Trophoblast cell (in vitro differentiated cells and primary cell): ENCODE measurements at regions not wholly inside any gene's neighbourhood (a gene's known extent, or its start where the extent isn't known, plus 50 kb on each side); places are given as distances from the start of the nearest gene placed in this dataset.

Experiments used
- DNase-seq, 2 donors: peaks; one replicate each; pipeline ENCODE4 v3.0.0-alpha.2; 2016
- H2AFZ ChIP-seq: 2 replicates; pipeline ENCODE4 v1.6.1; 2013; ENCODE audit warnings: low read length, moderate library complexity, mild to moderate bottlenecking; ENCODE audit not compliant: insufficient read depth, poor library complexity
- H2AK5ac ChIP-seq: 2 replicates; pipeline ENCODE4 v1.6.1; 2013; ENCODE audit warnings: mild to moderate bottlenecking, low read length
- H2BK120ac ChIP-seq: 2 replicates; pipeline ENCODE4 v1.6.1; 2013; ENCODE audit warnings: low read length, mild to moderate bottlenecking, moderate library complexity; ENCODE audit not compliant: insufficient read depth, poor library complexity
- H2BK12ac ChIP-seq: 2 replicates; pipeline ENCODE4 v1.6.1; 2013; ENCODE audit warnings: mild to moderate bottlenecking, low read length, moderate library complexity
- H2BK5ac ChIP-seq: 2 replicates; pipeline ENCODE4 v1.6.1; 2013; ENCODE audit warnings: low read length, low read depth, moderate library complexity, mild to moderate bottlenecking; ENCODE audit not compliant: poor library complexity
- H3K14ac ChIP-seq: 2 replicates; pipeline ENCODE4 v1.6.1; 2013; ENCODE audit warnings: mild to moderate bottlenecking, low read length
- H3K18ac ChIP-seq: 2 replicates; pipeline ENCODE4 v1.6.1; 2013; ENCODE audit warnings: mild to moderate bottlenecking, low read length
- H3K23ac ChIP-seq: 2 replicates; pipeline ENCODE4 v1.6.1; 2013; ENCODE audit warnings: low read length
- H3K27ac ChIP-seq: 2 replicates; pipeline ENCODE4 v1.5.1; 2013; ENCODE audit warnings: low read depth, mild to moderate bottlenecking, inconsistent platforms, low read length, moderate library complexity
- H3K27me3 ChIP-seq: 2 replicates; pipeline ENCODE4 v1.6.1; 2013; ENCODE audit warnings: inconsistent platforms, mild to moderate bottlenecking, low read length, moderate library complexity; ENCODE audit not compliant: insufficient read depth
- H3K36me3 ChIP-seq, 2 experiments: 1 replicate in 1 of 2; 2 replicates in 1 of 2; pipeline ENCODE4 v1.6.1; 2013; ENCODE audit warnings: low read length in 2 of 2, mild to moderate bottlenecking in 2 of 2, moderate library complexity in 1 of 2; ENCODE audit not compliant: insufficient read depth in 2 of 2, control insufficient read depth in 1 of 2
- H3K4ac ChIP-seq: 2 replicates; pipeline ENCODE4 v1.6.1; 2013; ENCODE audit warnings: low read depth, mild to moderate bottlenecking, low read length, moderate library complexity
- H3K4me1 ChIP-seq, 2 experiments: 1 replicate in 1 of 2; 2 replicates in 1 of 2; pipeline ENCODE4 v1.6.1; 2013; ENCODE audit warnings: low read length in 2 of 2, mild to moderate bottlenecking in 2 of 2, moderate library complexity in 1 of 2; ENCODE audit not compliant: insufficient read depth in 2 of 2, control insufficient read depth in 1 of 2
- H3K4me2 ChIP-seq: 2 replicates; pipeline ENCODE4 v1.6.1; 2013; ENCODE audit warnings: inconsistent platforms, mild to moderate bottlenecking, low read length, moderate library complexity
- H3K4me3 ChIP-seq: 2 replicates; pipeline ENCODE4 v1.5.1; 2013; ENCODE audit warnings: mild to moderate bottlenecking, low read depth, low read length, inconsistent platforms
- H3K79me1 ChIP-seq: one replicate; pipeline ENCODE4 v1.6.1; 2013; ENCODE audit warnings: low read length
- H3K79me2 ChIP-seq: 2 replicates; pipeline ENCODE4 v1.6.1; 2013; ENCODE audit warnings: low read length, mild to moderate bottlenecking; ENCODE audit not compliant: control insufficient read depth, insufficient read depth, poor library complexity
- H3K9ac ChIP-seq: 2 replicates; pipeline ENCODE4 v1.6.1; 2013; ENCODE audit warnings: mild to moderate bottlenecking, low read length
- H3K9me3 ChIP-seq: 2 replicates; pipeline ENCODE4 v1.6.1; 2013; ENCODE audit warnings: low read depth, mild to moderate bottlenecking, control low read depth, inconsistent platforms, low read length; ENCODE audit not compliant: insufficient read depth
- H4K12ac ChIP-seq: 2 replicates; pipeline ENCODE4 v1.6.1; 2013; ENCODE audit warnings: low read depth, mild to moderate bottlenecking, low read length, moderate library complexity
- H4K8ac ChIP-seq: 2 replicates; pipeline ENCODE4 v1.6.1; 2013; ENCODE audit warnings: low read depth, mild to moderate bottlenecking, low read length, moderate library complexity
- H4K91ac ChIP-seq: one replicate; pipeline ENCODE4 v1.6.1; 2013; ENCODE audit warnings: low read depth, mild to moderate bottlenecking, low read length, moderate library complexity
- WGBS: extraction: QIAGEN DNeasy Blood & Tissue Kit; methylation state at CpG from one replicate; pipeline ENCODE4 v1.1.7; 2013; ENCODE audit warnings: missing lambda C conversion rate; ENCODE audit not compliant: insufficient read length, insufficient coverage; ENCODE audit errors: extremely low coverage; 5-methylcytosine and 5-hydroxymethylcytosine counted together

- no peak for DNase-seq
- H2AK5ac ChIP-seq: no peak overlapping the region
- no peaks in the 10 kb centered on the region for H3K27me3 ChIP-seq
- H2AFZ ChIP-seq: no peak overlapping the region
- WGBS: no CpG with 5 or more reads among the region's 3 CpGs
- H4K12ac ChIP-seq: no peak overlapping the region
- no peak overlapping the region for H3K9ac ChIP-seq
- no peak overlapping the region for H2BK120ac ChIP-seq
- no peak overlapping the region for H3K4ac ChIP-seq
- H3K4me3 ChIP-seq: no peak overlapping the region
- no peak overlapping the region for H2BK12ac ChIP-seq
- H3K23ac ChIP-seq: no peak overlapping the region
- H3K36me3 ChIP-seq: no peaks in the 10 kb centered on the region
- H3K27ac ChIP-seq: no peak overlapping the region
- no peaks in the 10 kb centered on the region for H3K79me2 ChIP-seq
- H4K8ac ChIP-seq: no peak overlapping the region
- no peak overlapping the region for H3K14ac ChIP-seq
- no peak overlapping the region for H4K91ac ChIP-seq
- H3K4me2 ChIP-seq: no peak overlapping the region
- no peaks in the 10 kb centered on the region for H3K9me3 ChIP-seq
- no peak overlapping the region for H3K18ac ChIP-seq
- no peak overlapping the region for H2BK5ac ChIP-seq
- H3K79me1 ChIP-seq: no peaks in the 10 kb centered on the region
- H3K4me1 ChIP-seq: peaks cover 3% of the 10 kb centered on the region in 2 experiments
These were observed 173.2 kb upstream of the HMGA2 start for GRCh38 chr12:65651060-65651459.

- no peak overlapping the region for H2BK12ac ChIP-seq
- no peak overlapping the region for H3K4me3 ChIP-seq
- H2BK120ac ChIP-seq: no peak overlapping the region
- H3K14ac ChIP-seq: no peak overlapping the region
- no peak overlapping the region for H3K4me2 ChIP-seq
- H3K4ac ChIP-seq: no peak overlapping the region
- no peak overlapping the region for H3K18ac ChIP-seq
- H3K79me2 ChIP-seq: no peaks in the 10 kb centered on the region
- DNase-seq: no peak
- no peaks in the 10 kb centered on the region for H3K4me1 ChIP-seq
- WGBS: no CpG with 5 or more reads among the region's 2 CpGs
- no peak overlapping the region for H2AK5ac ChIP-seq
- H3K9ac ChIP-seq: no peak overlapping the region
- H4K91ac ChIP-seq: no peak overlapping the region
- no peak overlapping the region for H2BK5ac ChIP-seq
- no peak overlapping the region for H4K8ac ChIP-seq
- no peaks in the 10 kb centered on the region for H3K9me3 ChIP-seq
- H2AFZ ChIP-seq: no peak overlapping the region
- H3K23ac ChIP-seq: no peak overlapping the region
- H3K27me3 ChIP-seq: no peaks in the 10 kb centered on the region
- no peaks in the 10 kb centered on the region for H3K36me3 ChIP-seq
- H4K12ac ChIP-seq: no peak overlapping the region
- H3K27ac ChIP-seq: no peak overlapping the region
- no peaks in the 10 kb centered on the region for H3K79me1 ChIP-seq
These were observed 171.0 kb upstream of the HMGA2 start for GRCh38 chr12:65653321-65653720.

DNA sequence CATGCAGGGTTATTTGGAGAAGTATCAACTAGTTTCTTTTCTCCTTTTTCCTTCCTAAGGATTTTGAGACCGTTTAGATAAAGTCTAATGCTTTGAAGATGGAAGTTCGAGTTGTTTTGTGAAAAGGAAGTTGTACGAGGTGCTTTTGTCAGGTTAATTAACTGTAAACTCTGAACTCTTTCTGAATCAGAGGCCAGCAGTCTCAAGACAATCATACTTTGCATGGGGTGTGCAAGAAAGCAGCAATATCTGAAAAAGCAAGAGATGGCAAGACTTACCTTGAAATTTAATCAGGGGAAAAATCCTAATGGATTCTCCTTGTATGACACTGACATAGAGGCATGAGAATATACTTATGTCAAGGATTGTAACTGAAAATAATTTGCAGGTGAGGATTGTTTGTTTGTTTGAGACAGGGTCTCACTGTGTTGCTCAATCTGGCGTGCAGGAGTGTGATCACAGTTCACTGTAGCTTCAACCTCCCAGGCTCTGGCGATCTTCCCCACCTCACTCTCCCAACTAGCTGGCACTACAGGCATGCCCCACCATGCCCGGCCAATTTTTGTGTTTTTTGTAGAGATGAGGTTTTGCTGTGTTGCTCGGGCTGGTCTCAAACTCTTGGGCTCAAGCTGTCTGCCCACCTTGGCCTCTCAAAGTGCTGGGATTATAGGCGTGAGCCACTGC lies 170.2 kb upstream of the HMGA2 start:
- H3K9ac ChIP-seq: no peak overlapping the region
- H3K79me2 ChIP-seq: no peaks in the 10 kb centered on the region
- H3K18ac ChIP-seq: no peak overlapping the region
- H3K27me3 ChIP-seq: no peaks in the 10 kb centered on the region
- peak overlapping the region; percentile 5 for H4K91ac ChIP-seq
- no peak overlapping the region for H4K8ac ChIP-seq
- DNase-seq: no peak
- WGBS: 100% methylated on average over 2 of the region's 8 CpGs
- H3K14ac ChIP-seq: no peak overlapping the region
- H3K4ac ChIP-seq: no peak overlapping the region
- H3K4me2 ChIP-seq: no peak overlapping the region
- no peak overlapping the region for H2BK5ac ChIP-seq
- H3K27ac ChIP-seq: no peak overlapping the region
- H3K4me3 ChIP-seq: no peak overlapping the region
- H3K23ac ChIP-seq: no peak overlapping the region
- H3K4me1 ChIP-seq: no peaks in the 10 kb centered on the region
- H3K79me1 ChIP-seq: no peaks in the 10 kb centered on the region
- H4K12ac ChIP-seq: no peak overlapping the region
- H2AK5ac ChIP-seq: no peak overlapping the region
- no peak overlapping the region for H2BK120ac ChIP-seq
- H2BK12ac ChIP-seq: no peak overlapping the region
- H3K36me3 ChIP-seq: no peaks in the 10 kb centered on the region
- no peak overlapping the region for H2AFZ ChIP-seq
- H3K9me3 ChIP-seq: no peaks in the 10 kb centered on the region

DNA sequence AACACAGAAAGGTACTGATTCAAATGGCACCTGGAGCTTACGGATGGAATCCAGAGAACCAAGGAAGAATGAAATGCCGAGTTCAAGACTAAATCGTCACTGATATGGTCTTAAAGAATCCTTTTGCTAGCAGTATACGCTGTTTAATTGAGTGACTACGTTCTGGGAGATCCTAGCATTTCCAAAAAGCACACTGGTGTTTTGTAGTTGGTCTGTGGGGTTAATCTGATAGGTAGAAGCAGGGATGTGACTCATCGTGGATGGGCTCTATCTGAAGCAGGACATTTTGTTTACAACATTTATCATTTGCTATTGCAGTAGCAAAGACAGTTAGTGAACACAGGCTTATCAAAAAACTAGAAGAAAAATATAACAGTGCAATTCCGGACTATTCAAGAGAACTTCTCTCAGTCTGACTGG lies 169.2 kb upstream of the HMGA2 start:
- H3K79me1 ChIP-seq: no peaks in the 10 kb centered on the region
- H2BK12ac ChIP-seq: no peak overlapping the region
- H2AFZ ChIP-seq: no peak overlapping the region
- H3K4me1 ChIP-seq: no peaks in the 10 kb centered on the region
- no peak overlapping the region for H3K27ac ChIP-seq
- no peak overlapping the region for H3K14ac ChIP-seq
- no peak overlapping the region for H3K4me3 ChIP-seq
- H4K91ac ChIP-seq: no peak overlapping the region
- H3K79me2 ChIP-seq: no peaks in the 10 kb centered on the region
- no peak for DNase-seq
- H2BK5ac ChIP-seq: no peak overlapping the region
- H3K4me2 ChIP-seq: no peak overlapping the region
- no peaks in the 10 kb centered on the region for H3K9me3 ChIP-seq
- no CpG with 5 or more reads among the region's 7 CpGs for WGBS
- no peaks in the 10 kb centered on the region for H3K27me3 ChIP-seq
- H3K36me3 ChIP-seq: no peaks in the 10 kb centered on the region
- no peak overlapping the region for H2BK120ac ChIP-seq
- H3K4ac ChIP-seq: no peak overlapping the region
- H4K12ac ChIP-seq: no peak overlapping the region
- no peak overlapping the region for H4K8ac ChIP-seq
- H3K18ac ChIP-seq: no peak overlapping the region
- no peak overlapping the region for H2AK5ac ChIP-seq
- H3K9ac ChIP-seq: no peak overlapping the region
- no peak overlapping the region for H3K23ac ChIP-seq
